K562 (cell line): ENCODE measurements at regions not wholly inside any gene's neighbourhood (a gene's known extent, or its start where the extent isn't known, plus 50 kb on each side); places are given as distances from the start of the nearest gene placed in this dataset.

Experiments
- ATAC-seq: fragments of 200-7000 bp; cut with Tn5 transposase; 3 replicates; pipeline ENCODE4 v1.9.1; 2020; ENCODE audit warnings: moderate library complexity
- BruUV-seq: library from RNA; stranded (reverse); fragments of 400-500 nt; replicated peaks from 2 replicates; lab custom pipeline; 2021; lab: Mats Ljungman, UMichigan
- CTCF ChIA-PET: fragments of 300-600 bp; formaldehyde crosslinking; extraction: SDS; loops from one replicate; lab custom pipeline; 2021; ENCODE audit warnings: low intra/inter-chr PET ratio; lab: Yijun Ruan, JAX
- POLR2A ChIA-PET: fragments of 300-600, 350-650 bp; sonication (Branson Sonifier 250); formaldehyde crosslinking; extraction: SDS; loops from one replicate; lab custom pipeline; 2021; ENCODE audit warnings: antibody characterized with exemption, inconsistent platforms; lab: Yijun Ruan, JAX
- DNase-seq, 4 experiments: peaks; one replicate each; pipeline versions ENCODE4 v3.0.0 to v3.0.0-alpha.2; 2011 to 2018; ENCODE audit warnings: low spot score in 3 of 4, mixed read lengths in 3 of 4; ENCODE audit errors: extremely low read depth in 1 of 4
- FAIRE-seq: peaks from 2 replicates; lab custom pipeline; 2011; peaks lifted over from hg19 to GRCh38; lab: Jason Lieb, UNC
- H2AFZ ChIP-seq: 2 replicates; pipeline ENCODE4 v1.6.0; 2011; ENCODE audit warnings: low read depth, low read length, control low read depth, inconsistent platforms
- H3K27ac ChIP-seq: fragments of 200-600 bp; 3 replicates; pipeline ENCODE4 v1.8.0; 2011; ENCODE audit warnings: low read depth, mild to moderate bottlenecking, control low read depth, inconsistent platforms, low read length, moderate library complexity, mixed read lengths; ENCODE audit errors: extremely low read depth
- H3K27me3 ChIP-seq, 2 experiments: fragments of 300-600 bp in 1 of 2; 2 replicates in 1 of 2; 3 replicates in 1 of 2; pipeline versions ENCODE4 v1.6.0 to v1.8.0; 2011; ENCODE audit warnings: inconsistent platforms in 2 of 2, low read length in 2 of 2, mild to moderate bottlenecking in 1 of 2, mixed read lengths in 1 of 2, moderate library complexity in 1 of 2; ENCODE audit not compliant: control insufficient read depth in 2 of 2, insufficient read depth in 2 of 2
- H3K36me3 ChIP-seq: fragments of 300-600 bp; 3 replicates; pipeline ENCODE4 v1.8.0; 2011; ENCODE audit warnings: mild to moderate bottlenecking, low read length, inconsistent platforms; ENCODE audit not compliant: control insufficient read depth, insufficient read depth
- H3K4me1 ChIP-seq, 2 experiments: fragments of 200-600 bp in 1 of 2; replicated peaks in 1 of 2; 2 replicates in 1 of 2; 3 replicates in 1 of 2; pipeline versions ENCODE4 v1.5.1 to v1.8.0; 2011; ENCODE audit warnings: inconsistent platforms in 2 of 2, low read length in 2 of 2, mild to moderate bottlenecking in 1 of 2, mixed read lengths in 1 of 2, moderate library complexity in 1 of 2; ENCODE audit not compliant: control insufficient read depth in 2 of 2, insufficient read depth in 2 of 2
- H3K4me2 ChIP-seq: 2 replicates; pipeline ENCODE4 v1.6.1; 2011; ENCODE audit warnings: low read length, control low read depth, inconsistent platforms, mixed read lengths; ENCODE audit not compliant: insufficient read depth
- H3K4me3 ChIP-seq: fragments of 200-600 bp; sonication (generic), shearing (Covaris generic); 2 replicates; pipeline ENCODE4 v1.5.1; 2016; ENCODE audit warnings: control low read depth, inconsistent platforms
- H3K79me2 ChIP-seq: fragments of 200-600 bp; 3 replicates; pipeline ENCODE4 v1.8.0; 2011; ENCODE audit warnings: low read length, inconsistent platforms; ENCODE audit not compliant: control insufficient read depth, insufficient read depth
- H3K9ac ChIP-seq, 2 experiments: 2 replicates each; pipeline versions ENCODE4 v1.6.0 to v1.6.1; 2011; ENCODE audit warnings: low read depth in 2 of 2, low read length in 2 of 2, control low read depth in 1 of 2, inconsistent platforms in 1 of 2, mild to moderate bottlenecking in 1 of 2, mixed read lengths in 1 of 2; ENCODE audit not compliant: insufficient read depth in 1 of 2
- H3K9me1 ChIP-seq: one replicate; pipeline ENCODE4 v1.6.0; 2011; ENCODE audit warnings: inconsistent platforms, mild to moderate bottlenecking, low read length, moderate library complexity; ENCODE audit not compliant: control insufficient read depth, insufficient read depth
- H3K9me3 ChIP-seq: replicated peaks from 2 replicates; pipeline ENCODE4 v1.5.1; 2011; ENCODE audit warnings: low read depth, low read length, inconsistent platforms; ENCODE audit not compliant: control insufficient read depth, insufficient read depth
- H4K20me1 ChIP-seq: replicated peaks from 2 replicates; pipeline ENCODE4 v1.6.1; 2011; ENCODE audit warnings: low read length, inconsistent platforms, mixed read lengths; ENCODE audit not compliant: control insufficient read depth, insufficient read depth
- MEIS2 ChIP-seq: fragments of 450-650 bp; IDR thresholded peaks from 2 replicates; pipeline ENCODE4 v1.6.1; 2014; ENCODE audit warnings: mild to moderate bottlenecking; ENCODE audit not compliant: partially characterized antibody
- NCOA4 ChIP-seq: fragments of 450-650 bp; IDR thresholded peaks from 2 replicates; pipeline ENCODE4 v1.6.1; 2018; ENCODE audit warnings: mild to moderate bottlenecking; ENCODE audit not compliant: partially characterized antibody
- NR1H2 ChIP-seq: sonication (generic); formaldehyde crosslinking; IDR thresholded peaks from 2 replicates; pipeline ENCODE4 v1.4.0; 2020; ENCODE audit warnings: mild to moderate bottlenecking, missing genetic modification reagents
- TCF3 ChIP-seq: sonication (generic); formaldehyde crosslinking; IDR thresholded peaks from 2 replicates; pipeline ENCODE4 v1.4.0; 2020; ENCODE audit warnings: mild to moderate bottlenecking, missing genetic modification reagents
- TSC22D4 ChIP-seq: fragments of 450-650 bp; IDR thresholded peaks from 2 replicates; pipeline ENCODE4 v1.6.1; 2016; ENCODE audit warnings: missing genetic modification characterization, missing biosample characterization, control low read depth
- ZNF146 ChIP-seq: IDR thresholded peaks from one replicate; pipeline ENCODE4 v1.6.1; 2018; ENCODE audit warnings: missing compliant biosample characterization; ENCODE audit not compliant: unreplicated experiment
- ZNF253 ChIP-seq: fragments of 250-450 bp; sonication (Bioruptor Pico); conservative IDR thresholded peaks from 2 replicates; pipeline ENCODE4 v1.6.1; 2021; ENCODE audit warnings: mild to moderate bottlenecking
- ZNF696 ChIP-seq: fragments of 250-450 bp; sonication (Bioruptor Pico); conservative IDR thresholded peaks from 2 replicates; pipeline ENCODE4 v1.4.0; 2020; ENCODE audit warnings: mild to moderate bottlenecking, moderate library complexity
- ZNF764 ChIP-seq: fragments of 250-450 bp; sonication (Bioruptor Pico); IDR thresholded peaks from 2 replicates; pipeline ENCODE4 v1.4.0; 2020; ENCODE audit warnings: low read depth, mild to moderate bottlenecking, moderate library complexity
- WGBS: fragments of 100-300 bp; shearing (Covaris generic); methylation state at CpG from one replicate; pipeline ENCODE4 v1.1.6; 2016; ENCODE audit warnings: low coverage, mixed read lengths; ENCODE audit not compliant: insufficient coverage; ENCODE audit errors: missing lambda C conversion rate; 5-methylcytosine and 5-hydroxymethylcytosine counted together
- in situ Hi-C: fragments of 300-500 bp; cut with MboI; formaldehyde crosslinking; loops from 4 replicates; pipeline ENCODE4 v1.15.0; 2018; ENCODE audit warnings: inconsistent platforms, mixed read lengths
- intact Hi-C: fragments of 100-400 bp; cut with micrococcal nuclease; formaldehyde crosslinking; loops from 2 replicates; pipeline ENCODE4 v1.14.2; 2022
- TF ChIP-seq, protein P1 (sequence below): sonication (generic); formaldehyde crosslinking; IDR thresholded peaks from 2 replicates; pipeline ENCODE4 v1.8.1; 2023; ENCODE audit warnings: mild to moderate bottlenecking, missing genetic modification reagents

DNA sequence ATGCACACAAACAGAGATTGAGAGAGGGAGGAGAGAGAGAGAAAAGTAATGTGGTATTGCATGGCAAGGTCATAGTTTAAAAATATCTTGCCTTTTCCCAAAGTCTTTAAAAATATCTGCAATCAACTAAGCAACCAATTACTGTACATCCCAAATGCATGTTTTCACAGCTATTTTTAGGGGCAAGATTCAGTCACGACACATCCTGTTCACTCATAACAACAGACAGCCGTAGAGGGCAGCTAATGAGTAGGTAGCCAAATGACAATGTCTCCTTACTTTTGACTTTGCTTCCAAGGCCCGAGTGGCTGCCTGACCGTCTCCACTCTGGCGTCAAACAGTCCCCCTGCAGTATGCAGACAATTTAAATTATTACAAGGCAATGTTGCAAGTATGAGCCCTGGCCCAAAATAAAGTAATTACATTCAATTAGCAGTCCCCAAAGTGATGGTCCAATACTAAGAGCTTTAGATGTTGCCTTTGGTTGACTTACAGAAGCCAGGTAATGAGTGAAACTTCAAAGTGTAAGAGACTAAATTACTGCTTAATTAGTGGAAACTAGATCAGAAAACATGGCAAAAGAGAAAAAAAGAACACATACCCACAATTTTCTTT is 162.9 kb downstream of the MBL2 start:
- CTCF ChIA-PET, result no interaction called here
- Histone ChIP-seq H3K36me3 (no peaks in the 10 kb centered on the region), H3K79me2 (no peaks in the 10 kb centered on the region), H3K4me1 (no peaks in the 10 kb centered on the region), H3K9me1 (no peaks in the 10 kb centered on the region), H3K9ac (no peak overlapping the region), H3K27me3 (no peaks in the 10 kb centered on the region), H4K20me1 (no peaks in the 10 kb centered on the region), H2AFZ (no peak overlapping the region), H3K9me3 (0 out of 2 replicates have a peak, but pooled peaks cover 2% of the 10 kb centered on the region), H3K27ac (no peak overlapping the region), H3K4me2 (no peak overlapping the region), H3K4me3 (no peak overlapping the region)
- POLR2A ChIA-PET, result no interaction called here
- no TSS peak for BruUV-seq
- DNase-seq (no peak), FAIRE-seq (no peak), ATAC-seq (no peak)
- WGBS, result 0% methylated on average over 5 of the region's 5 CpGs
- intact Hi-C loops, result no loop called here
- TF ChIP-seq, protein P1, sequence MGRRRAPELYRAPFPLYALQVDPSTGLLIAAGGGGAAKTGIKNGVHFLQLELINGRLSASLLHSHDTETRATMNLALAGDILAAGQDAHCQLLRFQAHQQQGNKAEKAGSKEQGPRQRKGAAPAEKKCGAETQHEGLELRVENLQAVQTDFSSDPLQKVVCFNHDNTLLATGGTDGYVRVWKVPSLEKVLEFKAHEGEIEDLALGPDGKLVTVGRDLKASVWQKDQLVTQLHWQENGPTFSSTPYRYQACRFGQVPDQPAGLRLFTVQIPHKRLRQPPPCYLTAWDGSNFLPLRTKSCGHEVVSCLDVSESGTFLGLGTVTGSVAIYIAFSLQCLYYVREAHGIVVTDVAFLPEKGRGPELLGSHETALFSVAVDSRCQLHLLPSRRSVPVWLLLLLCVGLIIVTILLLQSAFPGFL (CRISPR knock-in tag), result no peak
- TF ChIP-seq ZNF696 (CRISPR knock-in tag) (no peak), MEIS2 (no peak), NR1H2 (CRISPR knock-in tag) (no peak), ZNF764 (CRISPR knock-in tag) (no peak), NCOA4 (no peak), ZNF146 (CRISPR knock-in tag) (no peak), TSC22D4 (no peak), TCF3 (CRISPR knock-in tag) (no peak), ZNF253 (no peak)
- in situ Hi-C loops, result no loop called here
